KOPT-K1 (cell line): ENCODE measurements at regions not wholly inside any gene's neighbourhood (a gene's known extent, or its start where the extent isn't known, plus 50 kb on each side); places are given as distances from the start of the nearest gene placed in this dataset.

ENCODE experiments used
- H3K27ac ChIP-seq: fragments of 200-600 bp; sonication (generic); 2 replicates; pipeline ENCODE4 v1.5.1; 2016; ENCODE audit warnings: antibody characterized with exemption, mild to moderate bottlenecking, low read depth, low read length; ENCODE audit not compliant: poor library complexity, severe bottlenecking
- H3K36me3 ChIP-seq: fragments of 200-600 bp; sonication (generic); 2 replicates; pipeline ENCODE4 v1.5.1; 2017; ENCODE audit warnings: antibody characterized with exemption, mild to moderate bottlenecking, low read length, moderate library complexity; ENCODE audit not compliant: insufficient read depth
- H3K9me3 ChIP-seq: fragments of 200-600 bp; sonication (generic); 2 replicates; pipeline ENCODE4 v1.5.1; 2017; ENCODE audit warnings: antibody characterized with exemption, low read length, mild to moderate bottlenecking; ENCODE audit not compliant: insufficient read depth, poor library complexity, severe bottlenecking

- Histone ChIP-seq H3K27ac (peak overlapping the region; percentile 58), H3K36me3 (no peaks in the 10 kb centered on the region), H3K9me3 (peaks cover 11% of the 10 kb centered on the region)
These were observed 77.2 kb downstream of the ARL4C start for GRCh38 chr2:234419726-234420125.

GRCh38 chr2:234415706-234416105 lies 81.2 kb downstream of the ARL4C start:
- Histone ChIP-seq H3K36me3 (no peaks in the 10 kb centered on the region), H3K9me3 (peaks cover 11% of the 10 kb centered on the region), H3K27ac (no peak overlapping the region)

GRCh38 chr2:234414596-234414995 lies 82.3 kb downstream of the ARL4C start:
- peaks cover 11% of the 10 kb centered on the region for H3K9me3 ChIP-seq
- no peak overlapping the region for H3K27ac ChIP-seq
- no peaks in the 10 kb centered on the region for H3K36me3 ChIP-seq

DNA sequence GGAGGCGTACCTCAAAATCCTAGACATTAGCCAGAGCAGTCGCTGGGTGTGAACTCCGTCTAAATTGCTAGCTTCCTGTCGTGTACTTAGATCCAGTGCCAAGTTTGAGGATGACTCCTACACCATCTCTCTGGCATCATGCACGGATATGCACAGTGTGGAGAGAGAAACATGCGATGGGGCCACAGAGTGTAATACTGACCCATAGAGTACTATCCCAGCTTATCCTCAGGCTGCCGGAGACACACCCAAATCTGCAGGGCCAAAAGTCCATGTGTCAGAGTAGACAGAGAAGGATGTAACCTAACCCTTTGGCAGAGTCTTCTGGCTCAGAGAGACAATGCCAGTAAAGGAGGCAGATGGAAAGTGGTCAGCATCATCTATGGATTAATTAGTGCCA lies 84.2 kb downstream of the ARL4C start:
- Histone ChIP-seq H3K9me3 (peaks cover under 1% of the 10 kb centered on the region), H3K36me3 (no peaks in the 10 kb centered on the region), H3K27ac (no peak overlapping the region)

DNA sequence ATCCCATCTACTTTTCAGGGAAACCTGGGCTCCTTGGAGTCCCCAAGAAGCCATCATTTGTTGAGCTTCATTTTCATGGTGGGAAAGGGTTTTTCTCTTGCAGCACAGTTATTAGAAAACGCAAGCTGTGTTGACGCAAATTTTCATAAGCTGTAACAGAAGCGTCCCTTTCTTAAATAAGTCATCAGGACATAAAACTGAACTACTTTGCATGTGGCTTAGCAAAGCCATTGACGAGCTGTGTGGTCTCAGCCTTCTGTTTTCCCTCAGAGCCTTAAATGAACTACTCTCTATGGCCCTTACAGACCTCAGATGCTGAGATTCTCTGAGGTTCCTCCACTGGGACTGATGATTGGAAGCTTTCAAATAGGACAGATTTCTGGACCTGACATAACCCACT lies 85.1 kb downstream of the ARL4C start:
- no peak overlapping the region for H3K27ac ChIP-seq

DNA sequence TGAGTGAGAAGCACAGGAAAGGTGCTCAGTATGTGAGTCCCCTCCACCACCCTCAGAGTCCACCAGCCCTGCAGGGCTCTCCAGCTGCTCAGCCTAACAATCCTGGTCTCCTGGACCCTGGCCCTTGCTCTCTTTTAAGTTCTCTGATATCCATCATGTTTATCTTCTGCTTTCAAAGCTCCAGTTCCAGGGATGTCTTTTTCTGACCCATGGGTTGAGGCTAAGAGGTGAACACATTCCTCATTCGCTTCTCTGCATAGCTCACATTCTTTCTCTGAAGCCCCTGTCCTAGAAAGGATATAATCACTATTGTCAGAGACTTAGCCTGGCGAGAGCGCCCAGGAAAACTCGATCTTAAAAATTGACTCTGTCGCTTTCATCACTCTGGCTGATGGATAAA lies 86.4 kb downstream of the ARL4C start:
- Histone ChIP-seq H3K36me3 (no peaks in the 10 kb centered on the region), H3K27ac (no peak overlapping the region), H3K9me3 (no peaks in the 10 kb centered on the region)

More for the DNA sequence above, 85.1 kb downstream of the ARL4C start:
- Histone ChIP-seq H3K36me3 (no peaks in the 10 kb centered on the region), H3K9me3 (no peaks in the 10 kb centered on the region)

DNA sequence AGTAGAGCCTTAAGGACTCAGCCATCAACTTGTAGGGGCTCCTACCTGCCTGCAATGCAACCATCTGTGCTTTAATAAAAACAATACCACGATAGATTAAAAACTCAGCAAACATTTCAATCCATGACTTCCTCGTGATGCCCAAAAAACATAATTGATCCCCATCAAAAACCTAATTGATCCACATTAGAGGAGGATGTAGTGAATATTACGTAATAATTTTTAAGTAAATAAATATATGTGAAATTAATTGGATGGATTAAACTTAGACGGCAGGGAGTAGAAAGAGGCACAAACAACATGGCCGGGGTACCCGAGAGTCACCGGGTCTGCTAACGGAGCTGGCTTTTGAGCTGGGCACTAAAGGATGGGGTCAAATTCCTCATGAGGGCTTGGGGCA lies 87.3 kb downstream of the ARL4C start:
- Histone ChIP-seq H3K36me3 (no peaks in the 10 kb centered on the region), H3K9me3 (no peaks in the 10 kb centered on the region), H3K27ac (no peak overlapping the region)

- no peak overlapping the region for H3K27ac ChIP-seq
- H3K36me3 ChIP-seq = no peaks in the 10 kb centered on the region
- H3K9me3 ChIP-seq = no peaks in the 10 kb centered on the region
These were observed 90.8 kb downstream of the ARL4C start for GRCh38 chr2:234406085-234406484.

DNA sequence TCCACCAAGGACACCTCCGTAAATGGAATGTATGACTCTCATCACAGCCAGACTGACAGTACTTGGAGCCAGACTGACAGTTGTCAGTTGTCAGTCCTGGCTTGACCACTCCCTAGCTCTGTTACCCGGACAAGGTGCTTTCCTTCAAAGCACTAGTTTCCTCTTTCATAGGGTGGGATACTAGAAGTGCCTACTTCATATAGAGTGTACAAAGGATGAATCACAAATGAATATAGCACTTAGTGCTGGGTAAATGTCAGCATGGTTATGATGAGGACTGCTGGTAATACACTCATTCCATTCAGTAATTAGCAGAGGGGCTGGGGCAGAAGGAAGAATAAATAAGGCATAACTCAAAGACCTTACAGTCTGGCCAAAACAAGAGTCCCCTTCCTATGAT lies 91.4 kb downstream of the ARL4C start:
- H3K27ac ChIP-seq = no peak overlapping the region

GRCh38 chr2:234404957-234405356 lies 91.9 kb downstream of the ARL4C start:
- Histone ChIP-seq H3K9me3 (no peaks in the 10 kb centered on the region), H3K36me3 (no peaks in the 10 kb centered on the region), H3K27ac (no peak overlapping the region)

More for the DNA sequence above, 91.4 kb downstream of the ARL4C start:
- no peaks in the 10 kb centered on the region for H3K36me3 ChIP-seq
- H3K9me3 ChIP-seq = no peaks in the 10 kb centered on the region

GRCh38 chr2:234403751-234404150 lies 93.1 kb downstream of the ARL4C start:
- Histone ChIP-seq H3K27ac (no peak overlapping the region), H3K36me3 (no peaks in the 10 kb centered on the region), H3K9me3 (no peaks in the 10 kb centered on the region)

DNA sequence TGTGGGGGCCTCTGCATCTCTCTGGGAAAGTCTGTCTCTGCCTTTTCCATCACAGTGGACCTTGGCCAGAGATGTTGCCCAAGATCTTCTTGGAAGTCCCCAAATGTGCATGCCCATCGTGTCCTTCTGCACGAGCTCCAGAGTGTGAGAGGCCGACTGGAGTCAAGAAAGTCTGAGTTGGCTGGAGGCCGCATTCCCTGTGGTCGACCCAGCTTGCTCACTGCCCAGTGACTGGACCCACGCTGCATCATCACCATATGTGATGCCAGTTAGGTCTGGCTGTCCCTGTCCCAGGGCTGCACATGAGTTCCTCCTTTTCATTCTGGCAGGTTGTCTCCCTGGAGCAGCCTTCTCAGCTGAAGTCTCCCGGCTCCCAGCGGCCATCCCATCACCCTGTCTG lies 93.8 kb downstream of the ARL4C start:
- no peaks in the 10 kb centered on the region for H3K36me3 ChIP-seq
- no peaks in the 10 kb centered on the region for H3K9me3 ChIP-seq
- no peak overlapping the region for H3K27ac ChIP-seq

DNA sequence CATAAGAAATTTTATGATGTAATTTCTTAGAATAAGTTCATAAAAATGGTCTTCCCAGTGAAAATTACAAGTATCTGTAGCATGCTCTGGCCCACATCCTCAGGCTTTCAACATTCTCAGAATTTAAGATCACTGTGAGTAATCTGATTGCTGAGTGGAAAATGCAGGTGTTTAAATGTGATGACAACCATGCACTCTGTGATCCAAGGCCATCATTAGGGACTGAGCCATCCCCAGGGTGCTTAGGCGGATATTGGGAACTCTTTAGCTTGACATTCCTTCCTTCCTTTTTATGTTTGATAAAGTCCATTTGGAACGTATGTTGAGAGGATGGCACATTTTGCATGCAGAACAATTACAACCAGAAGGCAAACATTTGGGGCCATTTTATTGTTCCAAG lies 95.5 kb downstream of the ARL4C start:
- Histone ChIP-seq H3K9me3 (no peaks in the 10 kb centered on the region), H3K36me3 (no peaks in the 10 kb centered on the region), H3K27ac (no peak overlapping the region)

DNA sequence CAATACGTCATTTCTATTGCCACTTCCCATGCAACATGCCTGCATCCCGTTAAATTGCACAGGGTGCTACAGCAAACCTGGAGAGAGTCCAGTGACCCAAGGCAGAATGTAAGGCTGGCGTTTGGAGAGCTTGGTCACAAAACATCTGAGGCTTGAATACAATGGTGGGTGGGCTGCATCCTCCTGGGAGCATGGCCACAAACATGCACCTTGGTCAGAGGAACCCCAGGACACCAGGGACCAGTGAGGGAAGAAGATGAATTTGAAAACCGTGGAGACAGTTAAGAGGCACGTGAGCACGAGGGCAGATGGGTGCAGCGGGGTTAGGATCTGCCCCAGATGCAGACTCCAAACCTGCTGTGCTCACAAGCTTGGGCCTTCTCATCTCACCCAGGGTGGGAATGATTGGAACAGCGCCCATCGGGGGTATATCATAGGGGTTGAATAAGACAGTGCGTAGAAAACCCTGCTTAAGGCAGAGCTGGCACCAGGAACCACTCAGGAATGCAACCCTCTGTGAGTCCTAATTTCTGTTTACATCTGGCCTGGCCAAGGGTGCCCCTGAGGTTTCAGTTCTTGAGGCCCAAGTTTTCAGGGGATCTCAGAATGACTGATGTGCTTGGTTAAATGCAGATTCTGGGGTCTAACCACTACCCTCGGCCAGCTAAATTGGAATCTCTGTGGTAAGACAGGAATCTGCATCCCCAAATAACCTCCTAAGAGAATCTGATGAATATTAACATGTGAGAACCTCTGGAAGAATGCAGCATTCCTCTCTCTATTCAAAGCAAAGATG lies 97.2 kb downstream of the ARL4C start:
- H3K9me3 ChIP-seq = no peaks in the 10 kb centered on the region
- H3K27ac ChIP-seq = no peak overlapping the region
- H3K36me3 ChIP-seq = no peaks in the 10 kb centered on the region

- no peak overlapping the region for H3K27ac ChIP-seq
- H3K9me3 ChIP-seq = no peaks in the 10 kb centered on the region
- H3K36me3 ChIP-seq = no peaks in the 10 kb centered on the region
These were observed 98.3 kb downstream of the ARL4C start for GRCh38 chr2:234398531-234398930.

DNA sequence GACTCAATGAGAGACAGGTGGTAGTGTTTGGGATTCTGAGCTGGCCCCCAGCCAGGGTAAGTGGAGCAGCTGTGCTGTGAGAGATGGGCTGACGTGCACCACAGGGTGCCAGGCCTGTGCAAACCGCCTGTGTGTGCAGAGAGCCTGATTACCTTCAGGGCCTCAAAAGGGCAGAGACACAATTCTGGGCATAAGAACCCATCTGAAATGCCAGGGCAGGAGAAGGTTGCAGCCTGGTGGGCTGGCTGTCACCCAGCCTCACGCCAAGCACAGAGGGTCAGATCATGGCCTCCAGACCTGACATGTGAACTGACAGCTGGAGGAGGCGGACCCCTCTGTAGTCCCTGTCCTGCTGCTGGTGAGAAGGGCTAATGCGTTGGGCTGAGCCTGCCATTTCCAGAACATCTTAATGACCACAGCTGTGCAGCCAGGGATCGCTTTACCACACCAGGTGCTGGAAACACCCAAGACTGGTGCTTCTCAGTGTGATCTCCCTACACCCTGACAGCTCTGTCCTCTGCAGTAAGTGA lies 100.9 kb downstream of the ARL4C start:
- no peaks in the 10 kb centered on the region for H3K9me3 ChIP-seq
- no peaks in the 10 kb centered on the region for H3K36me3 ChIP-seq
- H3K27ac ChIP-seq = peak overlapping the region; percentile 37
